Neural crest cell (in vitro differentiated cells): ENCODE measurements at regions not wholly inside any gene's neighbourhood (a gene's known extent, or its start where the extent isn't known, plus 50 kb on each side); places are given as distances from the start of the nearest gene placed in this dataset.

Experiments
- DNase-seq: peaks from one replicate; pipeline ENCODE4 v3.0.0; 2021; ENCODE audit warnings: low read depth, mixed read lengths, low spot score
- H3K27ac Mint-ChIP-seq: one replicate; pipeline ENCODE4 v1.8.0; 2021; ENCODE audit warnings: mild to moderate bottlenecking, mixed read lengths; ENCODE audit not compliant: unreplicated experiment
- H3K27me3 Mint-ChIP-seq: 2 replicates; pipeline ENCODE4 v1.8.0; 2021; ENCODE audit warnings: low read depth, mild to moderate bottlenecking, mixed read lengths
- H3K36me3 Mint-ChIP-seq: 2 replicates; pipeline ENCODE4 v1.8.0; 2021; ENCODE audit warnings: low read depth, mild to moderate bottlenecking, mixed read lengths
- H3K4me1 Mint-ChIP-seq: 2 replicates; pipeline ENCODE4 v1.8.0; 2021; ENCODE audit warnings: mixed read lengths
- H3K4me3 Mint-ChIP-seq: one replicate; pipeline ENCODE4 v1.8.0; 2021; ENCODE audit warnings: mild to moderate bottlenecking, mixed read lengths
- H3K9me3 Mint-ChIP-seq: 2 replicates; pipeline ENCODE4 v1.8.0; 2021; ENCODE audit warnings: mixed read lengths
- TF ChIP-seq, protein P1 (sequence below): fragments of 200-600 bp; sonication (generic); conservative IDR thresholded peaks from 2 replicates; pipeline ENCODE4 v1.5.0; 2021; ENCODE audit warnings: antibody characterized with exemption, mild to moderate bottlenecking

DNA sequence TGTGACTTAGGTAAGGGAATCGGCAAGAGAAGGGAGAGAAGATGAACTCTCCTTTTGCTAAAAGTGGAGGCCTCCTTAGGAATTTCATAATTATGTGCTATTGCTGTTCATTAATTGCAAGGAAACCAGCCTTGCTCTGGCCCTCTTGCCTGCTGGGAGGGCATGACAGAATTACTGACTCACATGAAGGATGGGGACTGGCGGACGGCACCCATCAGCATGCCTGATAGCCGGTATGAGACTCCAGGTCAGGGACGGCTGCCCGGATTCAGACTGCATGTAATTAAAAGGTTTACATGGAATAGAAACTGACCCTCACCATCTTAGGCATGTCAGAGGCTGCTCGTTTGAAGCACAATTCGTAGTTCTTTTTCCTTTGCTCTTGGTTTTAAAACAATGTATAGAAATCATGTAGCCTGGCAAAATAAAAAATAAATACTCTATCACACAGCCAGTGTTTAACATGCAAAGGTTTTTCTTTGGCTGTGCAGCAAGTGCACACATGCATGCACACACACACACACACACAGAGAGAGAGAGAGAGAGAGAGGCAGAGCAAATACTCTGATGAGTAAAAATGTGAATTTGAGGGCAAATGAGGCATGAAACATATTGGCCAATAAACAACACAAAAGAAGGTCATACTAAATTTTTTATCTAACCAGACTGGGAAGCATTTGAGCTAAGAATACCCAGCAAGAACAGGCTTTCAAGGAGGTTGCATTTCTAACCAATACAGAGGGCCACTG is 82.7 kb downstream of the FOXB1 start:
- H3K9me3 Mint-ChIP-seq: no peaks in the 10 kb centered on the region
- H3K4me1 Mint-ChIP-seq: peaks cover 5% of the 10 kb centered on the region

DNA sequence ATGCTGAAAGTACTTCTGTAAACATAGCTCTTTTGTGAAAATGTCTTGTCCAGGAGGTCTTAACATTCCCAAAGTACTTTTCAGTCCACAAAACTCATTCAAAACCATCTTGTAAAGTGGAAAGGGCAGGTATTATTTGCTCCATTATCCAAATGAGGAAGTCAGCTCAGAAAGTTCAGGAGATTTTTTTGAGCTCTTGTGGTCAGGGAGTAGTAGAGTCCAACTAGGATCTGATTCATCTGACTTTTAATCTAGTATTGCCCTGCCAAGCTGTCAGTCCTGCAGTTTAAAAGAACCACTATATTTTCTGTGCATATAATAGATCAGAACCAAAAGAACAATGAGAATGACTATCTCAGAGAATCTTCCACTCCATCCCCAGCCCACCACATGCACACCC is 83.5 kb downstream of the FOXB1 start:
- H3K9me3 Mint-ChIP-seq: no peaks in the 10 kb centered on the region
- no peaks in the 10 kb centered on the region for H3K27me3 Mint-ChIP-seq
- no peaks in the 10 kb centered on the region for H3K36me3 Mint-ChIP-seq
- peaks cover 5% of the 10 kb centered on the region for H3K4me1 Mint-ChIP-seq
- no peak for DNase-seq
- H3K4me3 Mint-ChIP-seq: no peak overlapping the region
- H3K27ac Mint-ChIP-seq: no peak overlapping the region
- TF ChIP-seq, protein P1, sequence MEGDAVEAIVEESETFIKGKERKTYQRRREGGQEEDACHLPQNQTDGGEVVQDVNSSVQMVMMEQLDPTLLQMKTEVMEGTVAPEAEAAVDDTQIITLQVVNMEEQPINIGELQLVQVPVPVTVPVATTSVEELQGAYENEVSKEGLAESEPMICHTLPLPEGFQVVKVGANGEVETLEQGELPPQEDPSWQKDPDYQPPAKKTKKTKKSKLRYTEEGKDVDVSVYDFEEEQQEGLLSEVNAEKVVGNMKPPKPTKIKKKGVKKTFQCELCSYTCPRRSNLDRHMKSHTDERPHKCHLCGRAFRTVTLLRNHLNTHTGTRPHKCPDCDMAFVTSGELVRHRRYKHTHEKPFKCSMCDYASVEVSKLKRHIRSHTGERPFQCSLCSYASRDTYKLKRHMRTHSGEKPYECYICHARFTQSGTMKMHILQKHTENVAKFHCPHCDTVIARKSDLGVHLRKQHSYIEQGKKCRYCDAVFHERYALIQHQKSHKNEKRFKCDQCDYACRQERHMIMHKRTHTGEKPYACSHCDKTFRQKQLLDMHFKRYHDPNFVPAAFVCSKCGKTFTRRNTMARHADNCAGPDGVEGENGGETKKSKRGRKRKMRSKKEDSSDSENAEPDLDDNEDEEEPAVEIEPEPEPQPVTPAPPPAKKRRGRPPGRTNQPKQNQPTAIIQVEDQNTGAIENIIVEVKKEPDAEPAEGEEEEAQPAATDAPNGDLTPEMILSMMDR: no peak

More for the DNA sequence above, 82.7 kb downstream of the FOXB1 start:
- Mint-ChIP-seq H3K27ac (no peak overlapping the region), H3K27me3 (no peaks in the 10 kb centered on the region), H3K36me3 (no peaks in the 10 kb centered on the region), H3K4me3 (no peak overlapping the region)
- DNase-seq: no peak
- TF ChIP-seq, protein P1: no peak

DNA sequence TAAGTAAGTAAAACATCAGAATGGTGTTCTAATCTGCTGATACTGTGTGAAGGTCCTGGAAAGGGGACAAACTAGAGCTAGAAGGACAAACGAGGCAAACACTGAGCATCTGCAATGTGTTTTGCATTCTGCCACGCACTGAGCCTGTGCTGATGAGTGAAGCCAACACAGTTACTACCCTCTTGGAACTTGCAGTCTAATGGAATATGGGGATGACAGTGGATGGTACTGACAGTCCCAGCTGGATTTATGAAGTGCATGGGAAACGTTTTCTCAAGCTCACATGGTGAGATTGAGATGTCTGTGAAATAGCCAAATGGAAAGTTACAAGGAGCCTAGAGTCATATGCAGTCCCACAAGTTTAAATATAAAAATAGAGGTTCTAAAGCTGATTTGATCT is 86.6 kb downstream of the FOXB1 start:
- H3K27ac Mint-ChIP-seq: no peak overlapping the region
- no peaks in the 10 kb centered on the region for H3K9me3 Mint-ChIP-seq
- peaks cover 5% of the 10 kb centered on the region for H3K4me1 Mint-ChIP-seq
- TF ChIP-seq, protein P1: no peak
- H3K4me3 Mint-ChIP-seq: no peak overlapping the region
- DNase-seq: no peak
- H3K27me3 Mint-ChIP-seq: no peaks in the 10 kb centered on the region
- no peaks in the 10 kb centered on the region for H3K36me3 Mint-ChIP-seq

DNA sequence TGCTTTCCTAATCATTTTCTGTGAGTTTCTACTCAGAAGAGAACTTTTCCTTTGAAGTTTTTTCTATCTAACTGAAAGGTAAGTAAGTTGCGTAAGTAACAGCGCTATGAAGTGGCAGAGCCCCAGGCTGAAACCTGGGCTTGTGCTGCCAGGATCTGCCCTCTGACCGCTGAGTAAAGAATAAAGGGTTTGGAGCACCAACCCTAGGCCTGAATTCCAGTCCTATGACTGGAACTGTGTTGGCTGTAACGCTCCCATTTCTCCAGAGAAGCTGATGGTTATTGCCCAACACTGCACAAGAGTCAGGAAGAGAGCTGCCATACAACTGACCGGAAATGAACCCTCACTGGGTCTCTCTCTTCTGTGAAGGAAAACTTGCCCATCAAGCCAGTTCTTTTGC is 87.0 kb downstream of the FOXB1 start:
- H3K27ac Mint-ChIP-seq: no peak overlapping the region
- TF ChIP-seq, protein P1: no peak
- H3K36me3 Mint-ChIP-seq: no peaks in the 10 kb centered on the region
- H3K4me1 Mint-ChIP-seq: peaks cover 5% of the 10 kb centered on the region
- DNase-seq: no peak
- no peaks in the 10 kb centered on the region for H3K9me3 Mint-ChIP-seq
- H3K4me3 Mint-ChIP-seq: no peak overlapping the region
- H3K27me3 Mint-ChIP-seq: no peaks in the 10 kb centered on the region

DNA sequence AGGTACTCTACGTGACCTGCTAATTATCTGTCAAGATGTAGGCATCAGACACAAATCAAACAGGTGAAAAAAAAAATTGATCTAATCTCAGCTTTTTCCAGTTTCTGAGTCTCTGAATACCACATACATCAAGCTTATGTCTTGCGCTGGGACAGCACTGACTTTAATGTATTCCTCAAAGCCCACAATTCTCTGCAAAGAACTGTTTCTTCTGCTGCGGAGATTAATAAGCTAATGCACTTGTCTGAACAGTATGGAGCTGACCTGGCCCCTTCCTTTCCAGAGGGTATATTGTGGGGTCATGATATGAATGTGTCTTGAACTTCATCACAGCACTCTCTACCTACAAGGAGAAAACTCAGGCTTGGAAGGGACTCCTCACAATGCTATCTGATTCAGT is 87.8 kb downstream of the FOXB1 start:
- TF ChIP-seq, protein P1: no peak
- Mint-ChIP-seq H3K4me3 (no peak overlapping the region), H3K27ac (no peak overlapping the region), H3K27me3 (no peaks in the 10 kb centered on the region), H3K9me3 (peaks cover 4% of the 10 kb centered on the region), H3K36me3 (no peaks in the 10 kb centered on the region), H3K4me1 (peaks cover 5% of the 10 kb centered on the region)
- DNase-seq: no peak
